Astrocyte (in vitro differentiated cells and primary cell): ENCODE measurements at regions not wholly inside any gene's neighbourhood (a gene's known extent, or its start where the extent isn't known, plus 50 kb on each side); places are given as distances from the start of the nearest gene placed in this dataset.

Experiments
- EZH2 ChIP-seq: IDR thresholded peaks from 2 replicates; pipeline ENCODE4 v1.6.1; 2012; ENCODE audit warnings: mild to moderate bottlenecking, low read length, inconsistent platforms; ENCODE audit not compliant: insufficient read depth
- TF ChIP-seq, protein P1 (sequence below): IDR thresholded peaks from 2 replicates; pipeline ENCODE4 v1.5.1; 2011; ENCODE audit warnings: low read depth, mild to moderate bottlenecking, inconsistent platforms, low read length, moderate library complexity; ENCODE audit not compliant: insufficient read depth

DNA sequence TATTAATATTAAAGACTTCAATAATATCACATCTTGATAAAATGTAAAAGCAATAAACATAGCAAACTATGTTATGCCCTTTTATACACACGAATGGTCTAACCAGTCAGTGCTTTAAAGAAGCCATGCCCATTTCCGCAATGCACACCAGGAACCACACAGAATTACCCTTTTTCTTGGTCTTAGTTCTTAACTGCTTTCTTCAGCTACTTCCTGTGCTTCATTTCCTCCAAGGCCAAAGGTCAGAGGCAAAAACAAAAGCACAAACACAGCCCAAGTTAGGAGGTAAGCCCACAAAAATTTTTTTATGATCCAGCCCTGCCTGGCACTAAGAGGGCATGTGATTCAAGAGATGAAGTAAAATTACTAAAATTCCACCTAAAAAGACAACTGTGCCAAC is 267.2 kb downstream of the FBXO15 start:
- TF ChIP-seq, protein P1, sequence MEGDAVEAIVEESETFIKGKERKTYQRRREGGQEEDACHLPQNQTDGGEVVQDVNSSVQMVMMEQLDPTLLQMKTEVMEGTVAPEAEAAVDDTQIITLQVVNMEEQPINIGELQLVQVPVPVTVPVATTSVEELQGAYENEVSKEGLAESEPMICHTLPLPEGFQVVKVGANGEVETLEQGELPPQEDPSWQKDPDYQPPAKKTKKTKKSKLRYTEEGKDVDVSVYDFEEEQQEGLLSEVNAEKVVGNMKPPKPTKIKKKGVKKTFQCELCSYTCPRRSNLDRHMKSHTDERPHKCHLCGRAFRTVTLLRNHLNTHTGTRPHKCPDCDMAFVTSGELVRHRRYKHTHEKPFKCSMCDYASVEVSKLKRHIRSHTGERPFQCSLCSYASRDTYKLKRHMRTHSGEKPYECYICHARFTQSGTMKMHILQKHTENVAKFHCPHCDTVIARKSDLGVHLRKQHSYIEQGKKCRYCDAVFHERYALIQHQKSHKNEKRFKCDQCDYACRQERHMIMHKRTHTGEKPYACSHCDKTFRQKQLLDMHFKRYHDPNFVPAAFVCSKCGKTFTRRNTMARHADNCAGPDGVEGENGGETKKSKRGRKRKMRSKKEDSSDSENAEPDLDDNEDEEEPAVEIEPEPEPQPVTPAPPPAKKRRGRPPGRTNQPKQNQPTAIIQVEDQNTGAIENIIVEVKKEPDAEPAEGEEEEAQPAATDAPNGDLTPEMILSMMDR, result no peak
- TF ChIP-seq EZH2, result no peak
